GM06990 (cell line): ENCODE measurements at regions not wholly inside any gene's neighbourhood (a gene's known extent, or its start where the extent isn't known, plus 50 kb on each side); places are given as distances from the start of the nearest gene placed in this dataset.

Source experiments
- DNase-seq: peaks from one replicate; pipeline ENCODE4 v3.0.0-alpha.2; 2011; ENCODE audit not compliant: insufficient read length; ENCODE audit errors: extremely low read depth
- H3K27me3 ChIP-seq: replicated peaks from 2 replicates; pipeline ENCODE4 v1.6.0; 2011; ENCODE audit warnings: low read length; ENCODE audit not compliant: control insufficient read depth, insufficient read depth
- H3K36me3 ChIP-seq: 2 replicates; pipeline ENCODE4 v1.5.1; 2011; ENCODE audit warnings: low read length; ENCODE audit not compliant: control insufficient read depth, insufficient read depth
- H3K4me3 ChIP-seq: replicated peaks from 2 replicates; pipeline ENCODE4 v1.5.1; 2011; ENCODE audit warnings: low read depth, mild to moderate bottlenecking, control low read depth, low read length
- TF ChIP-seq, protein P1 (sequence below): IDR thresholded peaks from 2 replicates; pipeline ENCODE4 v1.5.1; 2011; ENCODE audit warnings: low read length, control low read depth, mild to moderate bottlenecking, inconsistent platforms; ENCODE audit not compliant: insufficient read depth, poor library complexity, severe bottlenecking

DNA sequence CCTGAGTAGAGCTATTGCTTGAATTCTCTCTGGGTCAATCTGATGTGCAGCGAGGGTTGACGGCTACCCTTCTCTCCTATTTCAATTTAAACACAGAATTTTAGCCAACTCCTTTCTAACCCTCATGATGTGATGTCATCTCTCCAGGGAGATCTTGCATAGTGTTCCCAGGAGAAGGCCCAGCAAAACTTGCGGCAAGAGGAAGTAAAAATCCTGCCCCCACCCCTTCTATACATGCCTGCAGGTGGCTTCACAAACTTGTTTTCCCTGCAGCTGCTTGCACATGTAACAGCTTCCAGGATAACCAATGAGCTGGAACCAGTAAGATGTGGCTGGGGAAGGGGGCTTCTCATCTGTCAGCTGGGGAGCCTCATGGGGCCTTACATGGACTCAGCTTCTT lies 169.3 kb upstream of the CDH4 start:
- H3K27me3 ChIP-seq: no peaks in the 10 kb centered on the region
- DNase-seq: no peak
- no peak overlapping the region for H3K4me3 ChIP-seq
- TF ChIP-seq, protein P1, sequence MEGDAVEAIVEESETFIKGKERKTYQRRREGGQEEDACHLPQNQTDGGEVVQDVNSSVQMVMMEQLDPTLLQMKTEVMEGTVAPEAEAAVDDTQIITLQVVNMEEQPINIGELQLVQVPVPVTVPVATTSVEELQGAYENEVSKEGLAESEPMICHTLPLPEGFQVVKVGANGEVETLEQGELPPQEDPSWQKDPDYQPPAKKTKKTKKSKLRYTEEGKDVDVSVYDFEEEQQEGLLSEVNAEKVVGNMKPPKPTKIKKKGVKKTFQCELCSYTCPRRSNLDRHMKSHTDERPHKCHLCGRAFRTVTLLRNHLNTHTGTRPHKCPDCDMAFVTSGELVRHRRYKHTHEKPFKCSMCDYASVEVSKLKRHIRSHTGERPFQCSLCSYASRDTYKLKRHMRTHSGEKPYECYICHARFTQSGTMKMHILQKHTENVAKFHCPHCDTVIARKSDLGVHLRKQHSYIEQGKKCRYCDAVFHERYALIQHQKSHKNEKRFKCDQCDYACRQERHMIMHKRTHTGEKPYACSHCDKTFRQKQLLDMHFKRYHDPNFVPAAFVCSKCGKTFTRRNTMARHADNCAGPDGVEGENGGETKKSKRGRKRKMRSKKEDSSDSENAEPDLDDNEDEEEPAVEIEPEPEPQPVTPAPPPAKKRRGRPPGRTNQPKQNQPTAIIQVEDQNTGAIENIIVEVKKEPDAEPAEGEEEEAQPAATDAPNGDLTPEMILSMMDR: no peak
- H3K36me3 ChIP-seq: no peaks in the 10 kb centered on the region

DNA sequence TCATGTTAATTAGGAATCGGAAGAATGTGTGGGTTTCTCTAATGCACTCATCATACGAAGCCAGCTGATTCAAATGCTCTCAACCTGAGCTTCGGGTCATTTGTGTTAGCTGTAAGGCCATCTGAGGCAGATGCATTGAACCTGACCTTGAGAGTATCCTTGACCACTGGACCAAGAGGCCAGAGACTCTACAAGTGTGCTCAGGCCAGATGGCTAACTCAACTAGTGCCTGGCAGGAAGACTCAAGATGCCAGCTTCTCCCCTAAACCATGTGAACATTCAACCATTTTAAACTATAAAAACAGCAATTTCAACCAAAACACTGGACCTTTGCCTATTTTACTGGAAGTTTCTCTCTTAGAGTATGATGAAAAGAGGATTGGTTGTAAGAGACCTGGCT lies 168.6 kb upstream of the CDH4 start:
- no peaks in the 10 kb centered on the region for H3K36me3 ChIP-seq
- no peak overlapping the region for H3K4me3 ChIP-seq
- TF ChIP-seq, protein P1: no peak
- H3K27me3 ChIP-seq: no peaks in the 10 kb centered on the region
- DNase-seq: no peak

DNA sequence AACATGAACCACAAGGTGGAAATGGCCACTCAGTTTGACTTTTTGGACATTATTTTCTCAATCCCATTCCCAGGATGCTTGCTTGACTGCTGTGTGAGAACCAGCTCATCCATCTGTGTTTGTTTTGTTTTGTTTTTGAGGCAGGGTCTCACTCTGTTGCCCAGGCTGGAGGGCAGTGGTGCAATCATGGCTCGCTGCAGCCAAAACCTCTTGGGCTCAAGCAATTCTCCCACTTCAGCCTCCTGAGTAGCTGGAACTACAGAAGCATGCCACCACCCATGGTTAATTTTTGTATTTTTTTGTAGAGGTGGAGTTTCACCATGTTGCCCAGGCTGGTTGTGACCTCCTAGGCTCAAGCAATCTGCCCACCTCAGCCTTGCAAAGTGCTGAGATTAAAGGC lies 166.0 kb upstream of the CDH4 start:
- H3K4me3 ChIP-seq: no peak overlapping the region
- H3K27me3 ChIP-seq: no peaks in the 10 kb centered on the region
- TF ChIP-seq, protein P1: no peak
- no peak for DNase-seq
- H3K36me3 ChIP-seq: no peaks in the 10 kb centered on the region

DNA sequence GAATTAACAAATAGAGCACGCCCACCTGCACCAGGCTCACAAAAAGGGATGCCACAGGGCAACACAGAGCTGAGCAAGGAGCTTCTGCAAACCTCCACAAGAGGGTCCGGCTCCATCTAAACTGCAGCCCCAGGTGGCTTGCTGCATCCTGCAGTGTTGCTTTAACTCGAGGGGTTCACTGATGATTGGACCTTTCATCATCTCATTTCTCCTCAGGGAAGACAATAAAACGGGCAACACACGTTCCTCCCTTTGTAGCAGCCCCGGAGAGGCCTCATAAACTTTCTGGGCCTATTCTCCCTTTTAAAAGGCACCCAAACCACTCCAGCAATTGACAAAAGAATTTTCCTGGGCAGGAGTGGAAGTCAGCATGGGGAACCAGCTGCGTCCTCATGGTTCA lies 161.5 kb upstream of the CDH4 start:
- DNase-seq: no peak
- Histone ChIP-seq H3K27me3 (no peaks in the 10 kb centered on the region), H3K36me3 (no peaks in the 10 kb centered on the region), H3K4me3 (no peak overlapping the region)
- TF ChIP-seq, protein P1: no peak

DNA sequence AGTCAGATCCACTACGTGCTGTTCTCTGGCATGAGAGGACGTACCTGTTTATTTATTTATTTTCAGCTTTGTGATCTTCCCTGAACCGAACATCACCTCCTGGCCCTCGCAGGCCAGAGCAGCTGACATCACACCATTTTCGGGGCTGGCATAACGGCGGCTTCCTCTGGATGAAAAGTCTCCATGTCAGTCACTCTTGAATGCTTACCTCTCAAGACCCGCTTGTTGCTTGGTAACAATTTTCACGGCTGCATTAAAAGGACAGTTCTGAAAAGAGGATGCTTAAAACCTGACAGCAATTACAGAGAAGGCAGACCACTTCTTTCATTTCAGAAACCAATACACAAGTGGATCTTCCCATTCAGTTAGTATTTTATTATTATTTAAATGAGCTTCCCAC lies 159.8 kb upstream of the CDH4 start:
- H3K36me3 ChIP-seq: no peaks in the 10 kb centered on the region
- DNase-seq: no peak
- H3K27me3 ChIP-seq: no peaks in the 10 kb centered on the region
- TF ChIP-seq, protein P1: no peak
- no peak overlapping the region for H3K4me3 ChIP-seq

DNA sequence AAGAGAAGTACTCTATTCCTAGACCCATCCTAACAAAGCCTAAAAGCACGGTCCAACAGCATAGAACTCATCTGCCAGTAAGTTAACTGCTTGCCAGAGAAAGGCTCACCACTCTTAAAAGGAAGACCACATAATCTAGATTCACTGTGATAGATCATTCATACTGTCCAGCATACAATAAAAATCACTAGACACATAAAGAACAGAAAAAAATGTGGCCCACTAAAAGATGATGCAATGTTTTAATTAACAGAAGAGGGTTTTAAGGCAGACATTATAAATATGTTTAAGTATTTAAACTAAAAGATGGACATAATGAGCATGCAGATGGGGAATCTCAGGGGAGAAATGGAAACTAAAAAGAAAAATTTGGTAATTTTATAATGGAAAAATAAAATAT lies 157.5 kb upstream of the CDH4 start:
- H3K36me3 ChIP-seq: no peaks in the 10 kb centered on the region
- no peak overlapping the region for H3K4me3 ChIP-seq

More for the DNA sequence above, 157.5 kb upstream of the CDH4 start:
- TF ChIP-seq, protein P1: no peak
- H3K27me3 ChIP-seq: no peaks in the 10 kb centered on the region
- no peak for DNase-seq
